Spleen (tissue), 11 donors: ENCODE measurements at regions not wholly inside any gene's neighbourhood (a gene's known extent, or its start where the extent isn't known, plus 50 kb on each side); places are given as distances from the start of the nearest gene placed in this dataset.

Source experiments
- DNase-seq: peaks from one replicate; pipeline ENCODE4 v3.0.0-alpha.2; 2020
- H3K27ac ChIP-seq, 8 donors: fragments of 200-600 bp; sonication (generic) in 7 of 8; 1 replicate in 4 of 8; 2 replicates in 4 of 8; pipeline versions ENCODE4 v1.5.0 to v1.8.0; 2016 to 2021; ENCODE audit warnings: inconsistent platforms in 4 of 8, mild to moderate bottlenecking in 4 of 8, moderate library complexity in 1 of 8
- H3K27me3 ChIP-seq, 7 donors: fragments of 200-600 bp; sonication (generic) in 6 of 7; replicated peaks in 1 of 7; 1 replicate in 4 of 7; 2 replicates in 3 of 7; pipeline versions ENCODE4 v1.5.0 to v1.8.0; 2016 to 2021; ENCODE audit warnings: inconsistent platforms in 3 of 7, mild to moderate bottlenecking in 1 of 7
- H3K36me3 ChIP-seq, 6 donors: fragments of 200-600 bp; sonication (generic) in 5 of 6; 1 replicate in 4 of 6; 2 replicates in 2 of 6; pipeline versions ENCODE4 v1.5.0 to v1.8.0; 2016 to 2021; ENCODE audit warnings: inconsistent platforms in 2 of 6
- H3K4me1 ChIP-seq, 6 donors: fragments of 200-600 bp; sonication (generic) in 5 of 6; 1 replicate in 3 of 6; 2 replicates in 3 of 6; pipeline versions ENCODE4 v1.5.0 to v1.8.0; 2016 to 2021; ENCODE audit warnings: inconsistent platforms in 3 of 6
- H3K4me3 ChIP-seq, 8 donors: fragments of 200-600 bp; sonication (generic) in 7 of 8; 1 replicate in 4 of 8; 2 replicates in 4 of 8; pipeline versions ENCODE4 v1.5.0 to v1.8.0; 2016 to 2021; ENCODE audit warnings: inconsistent platforms in 4 of 8, mild to moderate bottlenecking in 4 of 8, moderate library complexity in 2 of 8
- H3K9me3 ChIP-seq, 8 donors: fragments of 200-600 bp; sonication (generic) in 7 of 8; 1 replicate in 4 of 8; 2 replicates in 4 of 8; pipeline versions ENCODE4 v1.5.0 to v1.8.0; 2016 to 2021; ENCODE audit warnings: inconsistent platforms in 4 of 8
- CTCF ChIP-seq, 11 experiments: fragments of 200-600 bp in 7 of 11; fragments of 450-650 bp in 4 of 11; sonication (generic) in 4 of 11; IDR thresholded peaks in 8 of 11; conservative IDR thresholded peaks in 3 of 11; 1 replicate in 7 of 11; 2 replicates in 4 of 11; pipeline versions ENCODE4 v1.4.0 to v1.8.0; 2016 to 2021; ENCODE audit warnings: antibody characterized with exemption in 11 of 11, inconsistent platforms in 4 of 11, mild to moderate bottlenecking in 1 of 11
- POLR2A ChIP-seq, 3 donors: fragments of 450-650 bp; IDR thresholded peaks; one replicate each; pipeline ENCODE4 v1.5.1; 2017; ENCODE audit warnings: antibody characterized with exemption in 3 of 3, mild to moderate bottlenecking in 1 of 3
- POLR2AphosphoS5 ChIP-seq, 3 donors: sonication (generic); formaldehyde crosslinking; IDR thresholded peaks; one replicate each; pipeline ENCODE4 v1.5.1; 2017; ENCODE audit warnings: antibody characterized with exemption in 3 of 3
- WGBS, 5 donors: extraction: QIAGEN DNeasy Blood & Tissue Kit in 3 of 5; methylation state at CpG; one replicate each; pipeline versions ENCODE4 v1.1.5 to v1.1.7; 2013 to 2018; 5-methylcytosine and 5-hydroxymethylcytosine counted together
- intact Hi-C: fragments of 100-400 bp; cut with DNase I; formaldehyde crosslinking; loops from one replicate; pipeline ENCODE4 v1.15.0; 2023; ENCODE audit warnings: low total_unique reads
- donor health status: healthy with polysubstance abuse.
- donor health status: DM: no; HTN: no; CAD: no; lungs with moderate emphysema.
- donor health status: DM: no; HTN: no; CAD: no.
- donor health status: Bipolar disorder and iron deficiency.
- donor health status: healthy.
- donor health status: DM: no; HTN: no; CAD: no.
- donor health status: DM: yes; HTN: yes; CAD: no.

GRCh38 chr15:81516461-81516860 is 142.4 kb upstream of the TMC3 start:
- H3K9me3 ChIP-seq, result no peaks in the 10 kb centered on the region
- H3K36me3 ChIP-seq, result no peaks in the 10 kb centered on the region
- no peak overlapping the region for H3K4me3 ChIP-seq
- H3K27me3 ChIP-seq, result peaks cover 0 to 10% (median 0%) of the 10 kb centered on the region in 7 donors
- intact Hi-C loops, result no loop called here
- WGBS, 5 donors, result 61 to 77% (median 66%) methylated on average over 3 of the region's 3 CpGs
- TF ChIP-seq POLR2A (IDR thresholded peaks at IDR 0.05), result no peak
- TF ChIP-seq CTCF (IDR thresholded peaks at IDR 0.05 in 8 of 11, conservative IDR thresholded peaks at IDR 0.05 in 3 of 11), result no peak
- TF ChIP-seq POLR2AphosphoS5 (IDR thresholded peaks at IDR 0.05), result no peak
- DNase-seq, result no peak
- H3K4me1 ChIP-seq, result no peaks in the 10 kb centered on the region
- H3K27ac ChIP-seq, result no peak overlapping the region

- no peak for DNase-seq
- H3K4me1 ChIP-seq, result no peaks in the 10 kb centered on the region
Observed at GRCh38 chr15:81516012-81516411, 142.0 kb upstream of the TMC3 start.

GRCh38 chr15:81514725-81515124 is 140.7 kb upstream of the TMC3 start:
- H3K9me3 ChIP-seq, result no peaks in the 10 kb centered on the region
- TF ChIP-seq CTCF (IDR thresholded peaks at IDR 0.05 in 8 of 11, conservative IDR thresholded peaks at IDR 0.05 in 3 of 11), result no peak
- TF ChIP-seq POLR2AphosphoS5 (IDR thresholded peaks at IDR 0.05), result no peak
- no peak for TF ChIP-seq POLR2A (IDR thresholded peaks at IDR 0.05)
- no peaks in the 10 kb centered on the region for H3K36me3 ChIP-seq
- H3K4me1 ChIP-seq, result no peaks in the 10 kb centered on the region
- no peak overlapping the region for H3K27ac ChIP-seq
- H3K27me3 ChIP-seq, result peaks cover 0 to 10% (median 0%) of the 10 kb centered on the region in 7 donors
- WGBS, 5 donors, result 70 to 92% (median 85%) methylated on average over 1 of the region's 1 CpG
- intact Hi-C loops, result no loop called here
- no peak overlapping the region for H3K4me3 ChIP-seq
- no peak for DNase-seq

More at GRCh38 chr15:81516012-81516411, 142.0 kb upstream of the TMC3 start:
- no peak for TF ChIP-seq CTCF (IDR thresholded peaks at IDR 0.05 in 8 of 11, conservative IDR thresholded peaks at IDR 0.05 in 3 of 11)
- TF ChIP-seq POLR2AphosphoS5 (IDR thresholded peaks at IDR 0.05), result no peak
- TF ChIP-seq POLR2A (IDR thresholded peaks at IDR 0.05), result no peak
- Histone ChIP-seq H3K36me3 (no peaks in the 10 kb centered on the region), H3K27me3 (peaks cover 0 to 10% (median 0%) of the 10 kb centered on the region in 7 donors), H3K4me3 (no peak overlapping the region), H3K9me3 (no peaks in the 10 kb centered on the region), H3K27ac (no peak overlapping the region)
- intact Hi-C loops, result no loop called here

- H3K27ac ChIP-seq, result no peak overlapping the region
- H3K36me3 ChIP-seq, result no peaks in the 10 kb centered on the region
- TF ChIP-seq POLR2A (IDR thresholded peaks at IDR 0.05) (no peak), POLR2AphosphoS5 (IDR thresholded peaks at IDR 0.05) (no peak), CTCF (IDR thresholded peaks at IDR 0.05 in 8 of 11, conservative IDR thresholded peaks at IDR 0.05 in 3 of 11) (no peak)
- no peaks in the 10 kb centered on the region for H3K9me3 ChIP-seq
- 67 to 85% (median 76%) methylated on average over 3 of the region's 3 CpGs for WGBS, 5 donors
- peaks cover 0 to 10% (median 0%) of the 10 kb centered on the region in 7 donors for H3K27me3 ChIP-seq
- no peak for DNase-seq
- intact Hi-C loops, result no loop called here
- no peak overlapping the region for H3K4me3 ChIP-seq
- H3K4me1 ChIP-seq, result no peaks in the 10 kb centered on the region
Observed at GRCh38 chr15:81511138-81511537, 137.1 kb upstream of the TMC3 start.
